ENCODE measurements at regions not wholly inside any gene's neighbourhood (a gene's known extent, or its start where the extent isn't known, plus 50 kb on each side); places are given as distances from the start of the nearest gene placed in this dataset.

- WGBS, 2 donors: 47 to 51% methylated on average over 1 of the region's 1 CpG
- H3K27ac ChIP-seq (ENCODE audit: low read depth in 1 of 2, low read length in 2 of 2): no peak overlapping the region
- no peaks in the 10 kb centered on the region for H3K36me3 ChIP-seq (ENCODE audit: control insufficient read depth in 1 of 2, insufficient read depth in 2 of 2, low read length in 1 of 2)
- H3K4me1 ChIP-seq (ENCODE audit: control insufficient read depth in 1 of 2, insufficient read depth in 2 of 2, low read length in 2 of 2): no peaks in the 10 kb centered on the region
- H3K4me3 ChIP-seq (ENCODE audit: low read length in 2 of 2): no peak overlapping the region
- H3K9me3 ChIP-seq (ENCODE audit: control insufficient read depth, low read length): no peaks in the 10 kb centered on the region
- H3K27me3 ChIP-seq (ENCODE audit: control insufficient read depth in 1 of 2, insufficient read depth in 2 of 2, low read length in 1 of 2): no peaks in the 10 kb centered on the region
- intact Hi-C loops (cut with DNase I): no loop called here
- DNase-seq (no peak), ATAC-seq (ENCODE audit: low FRiP score) (no peak)
Measured at GRCh38 chr3:99049164-99049563, 147.7 kb upstream of the DCBLD2 start.

GRCh38 chr3:99041747-99042146 lies 140.3 kb upstream of the DCBLD2 start:
- ATAC-seq (ENCODE audit: low FRiP score) (no peak), DNase-seq (no peak)
- Histone ChIP-seq H3K27ac (ENCODE audit: low read depth in 1 of 2, low read length in 2 of 2) (no peak overlapping the region), H3K4me3 (ENCODE audit: low read length in 2 of 2) (no peak overlapping the region), H3K4me1 (ENCODE audit: control insufficient read depth in 1 of 2, insufficient read depth in 2 of 2, low read length in 2 of 2) (no peaks in the 10 kb centered on the region), H3K36me3 (ENCODE audit: control insufficient read depth in 1 of 2, insufficient read depth in 2 of 2, low read length in 1 of 2) (no peaks in the 10 kb centered on the region), H3K9me3 (ENCODE audit: control insufficient read depth, low read length) (no peaks in the 10 kb centered on the region), H3K27me3 (ENCODE audit: control insufficient read depth in 1 of 2, insufficient read depth in 2 of 2, low read length in 1 of 2) (no peaks in the 10 kb centered on the region)
- intact Hi-C loops (cut with DNase I): no loop called here
- whole genome bisulfite sequencing, 2 donors: 91 to 95% methylated on average over 2 of the region's 2 CpGs

- H3K4me1 ChIP-seq (ENCODE audit: control insufficient read depth in 1 of 2, insufficient read depth in 2 of 2, low read length in 2 of 2): no peaks in the 10 kb centered on the region
- DNase-seq (no peak), ATAC-seq (ENCODE audit: low FRiP score) (no peak)
- H3K36me3 ChIP-seq (ENCODE audit: control insufficient read depth in 1 of 2, insufficient read depth in 2 of 2, low read length in 1 of 2): no peaks in the 10 kb centered on the region
- WGBS, 2 donors: 82 to 89% methylated on average over 4 of the region's 4 CpGs
- no peak overlapping the region for H3K4me3 ChIP-seq (ENCODE audit: low read length in 2 of 2)
- H3K27me3 ChIP-seq (ENCODE audit: control insufficient read depth in 1 of 2, insufficient read depth in 2 of 2, low read length in 1 of 2): no peaks in the 10 kb centered on the region
- H3K9me3 ChIP-seq (ENCODE audit: control insufficient read depth, low read length): no peaks in the 10 kb centered on the region
- H3K27ac ChIP-seq (ENCODE audit: low read depth in 1 of 2, low read length in 2 of 2): no peak overlapping the region
- intact Hi-C loops (cut with DNase I): no loop called here
Measured at GRCh38 chr3:99031778-99032177, 130.3 kb upstream of the DCBLD2 start.

GRCh38 chr3:99023590-99024192 lies 122.2 kb upstream of the DCBLD2 start:
- H3K27me3 ChIP-seq (ENCODE audit: control insufficient read depth in 1 of 2, insufficient read depth in 2 of 2, low read length in 1 of 2): no peaks in the 10 kb centered on the region
- no peaks in the 10 kb centered on the region for H3K4me1 ChIP-seq (ENCODE audit: control insufficient read depth in 1 of 2, insufficient read depth in 2 of 2, low read length in 2 of 2)
- no peaks in the 10 kb centered on the region for H3K9me3 ChIP-seq (ENCODE audit: control insufficient read depth, low read length)
- no peak overlapping the region for H3K27ac ChIP-seq (ENCODE audit: low read depth in 1 of 2, low read length in 2 of 2)
- ATAC-seq (ENCODE audit: low FRiP score) (no peak), DNase-seq (no peak)
- no peaks in the 10 kb centered on the region for H3K36me3 ChIP-seq (ENCODE audit: control insufficient read depth in 1 of 2, insufficient read depth in 2 of 2, low read length in 1 of 2)
- WGBS, 2 donors: 15 to 16% methylated on average over 2 of the region's 2 CpGs
- intact Hi-C loops (cut with DNase I): loop anchor here (2.0 to 10.0 kb wide), 6 partner anchors 149 to 734 kb away; no protein-coding TSS in a partner anchor
- no peak overlapping the region for H3K4me3 ChIP-seq (ENCODE audit: low read length in 2 of 2)

- Histone ChIP-seq H3K9me3 (ENCODE audit: control insufficient read depth, low read length) (no peaks in the 10 kb centered on the region), H3K4me3 (ENCODE audit: low read length in 2 of 2) (no peak overlapping the region), H3K36me3 (ENCODE audit: control insufficient read depth in 1 of 2, insufficient read depth in 2 of 2, low read length in 1 of 2) (no peaks in the 10 kb centered on the region), H3K4me1 (ENCODE audit: control insufficient read depth in 1 of 2, insufficient read depth in 2 of 2, low read length in 2 of 2) (no peaks in the 10 kb centered on the region), H3K27ac (ENCODE audit: low read depth in 1 of 2, low read length in 2 of 2) (no peak overlapping the region), H3K27me3 (ENCODE audit: control insufficient read depth in 1 of 2, insufficient read depth in 2 of 2, low read length in 1 of 2) (no peaks in the 10 kb centered on the region)
- 95 to 100% methylated on average over 1 of the region's 1 CpG for WGBS, 2 donors
- ATAC-seq (ENCODE audit: low FRiP score): no peak
- no peak for DNase-seq
- intact Hi-C loops (cut with DNase I): loop anchor here (5.0 to 10.0 kb wide), 5 partner anchors 226 to 736 kb away; no protein-coding TSS in a partner anchor
Measured at GRCh38 chr3:99021466-99021865, 120.0 kb upstream of the DCBLD2 start.

DNA sequence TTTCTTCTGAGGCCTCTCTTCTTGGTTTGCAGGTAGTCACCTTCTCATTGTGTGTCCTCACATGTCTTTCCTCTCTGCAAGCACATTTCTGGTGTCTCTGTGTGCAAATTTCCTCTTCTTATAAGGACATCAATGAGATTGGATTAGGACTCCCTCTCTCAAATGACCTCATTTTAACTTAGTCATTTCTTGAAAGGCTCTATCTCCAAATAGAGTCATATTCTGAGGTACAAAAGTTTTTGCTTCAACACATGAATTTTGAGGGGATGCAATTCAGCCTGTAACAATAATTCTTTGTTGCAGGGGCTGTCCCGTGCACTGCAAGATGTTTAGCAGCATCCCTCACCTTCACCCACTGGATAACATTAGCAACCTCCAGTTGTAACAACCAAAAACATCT lies 115.0 kb upstream of the DCBLD2 start:
- Histone ChIP-seq H3K4me3 (ENCODE audit: low read length in 2 of 2) (no peak overlapping the region), H3K27me3 (ENCODE audit: control insufficient read depth in 1 of 2, insufficient read depth in 2 of 2, low read length in 1 of 2) (no peaks in the 10 kb centered on the region), H3K9me3 (ENCODE audit: control insufficient read depth, low read length) (no peaks in the 10 kb centered on the region), H3K4me1 (ENCODE audit: control insufficient read depth in 1 of 2, insufficient read depth in 2 of 2, low read length in 2 of 2) (peaks cover 0 to 4% of the 10 kb centered on the region in 2 donors), H3K36me3 (ENCODE audit: control insufficient read depth in 1 of 2, insufficient read depth in 2 of 2, low read length in 1 of 2) (no peaks in the 10 kb centered on the region), H3K27ac (ENCODE audit: low read depth in 1 of 2, low read length in 2 of 2) (no peak overlapping the region)
- ATAC-seq (ENCODE audit: low FRiP score): no peak
- DNase-seq: no peak
- WGBS, 2 donors: 75 to 83% methylated on average over 1 of the region's 1 CpG
- intact Hi-C loops (cut with DNase I): no loop called here

GRCh38 chr3:99013777-99014315 lies 112.4 kb upstream of the DCBLD2 start:
- 32 to 37% methylated on average over 3 of the region's 3 CpGs for WGBS, 2 donors

DNA sequence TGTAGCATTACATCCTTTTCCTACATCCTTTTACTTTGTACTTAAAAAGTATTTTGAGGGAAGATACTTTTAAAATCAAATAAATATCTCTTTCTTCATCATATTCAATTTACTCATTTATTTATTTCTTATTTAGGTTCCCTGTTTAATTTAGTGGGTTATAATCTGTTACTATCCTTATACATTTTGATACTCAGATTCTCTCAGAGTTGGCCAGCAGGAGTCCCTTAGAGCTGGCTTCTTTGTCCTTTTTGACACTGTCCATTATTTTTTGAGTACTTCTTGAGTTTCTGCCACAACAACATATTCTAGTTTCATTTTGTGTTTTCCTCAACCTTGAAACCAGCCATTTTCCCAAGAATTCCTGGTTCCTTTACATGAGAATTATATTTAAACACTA lies 111.6 kb upstream of the DCBLD2 start:
- H3K9me3 ChIP-seq (ENCODE audit: control insufficient read depth, low read length): no peaks in the 10 kb centered on the region
- no peak for DNase-seq
- intact Hi-C loops (cut with DNase I): loop anchor here in 1 of 2 donors (5.0 kb wide), 1 partner anchor 744 kb away; no protein-coding TSS in a partner anchor
- H3K27ac ChIP-seq (ENCODE audit: low read depth in 1 of 2, low read length in 2 of 2): no peak overlapping the region
- H3K27me3 ChIP-seq (ENCODE audit: control insufficient read depth in 1 of 2, insufficient read depth in 2 of 2, low read length in 1 of 2): no peaks in the 10 kb centered on the region
- H3K4me3 ChIP-seq (ENCODE audit: low read length in 2 of 2): no peak overlapping the region
- H3K36me3 ChIP-seq (ENCODE audit: control insufficient read depth in 1 of 2, insufficient read depth in 2 of 2, low read length in 1 of 2): no peaks in the 10 kb centered on the region
- no peak for ATAC-seq (ENCODE audit: low FRiP score)
- H3K4me1 ChIP-seq (ENCODE audit: control insufficient read depth in 1 of 2, insufficient read depth in 2 of 2, low read length in 2 of 2): peaks cover 0 to 4% of the 10 kb centered on the region in 2 donors

More at GRCh38 chr3:99013777-99014315, 112.4 kb upstream of the DCBLD2 start:
- Histone ChIP-seq H3K9me3 (ENCODE audit: control insufficient read depth, low read length) (no peaks in the 10 kb centered on the region), H3K4me3 (ENCODE audit: low read length in 2 of 2) (no peak overlapping the region), H3K36me3 (ENCODE audit: control insufficient read depth in 1 of 2, insufficient read depth in 2 of 2, low read length in 1 of 2) (no peaks in the 10 kb centered on the region), H3K4me1 (ENCODE audit: control insufficient read depth in 1 of 2, insufficient read depth in 2 of 2, low read length in 2 of 2) (peaks cover 0 to 4% of the 10 kb centered on the region in 2 donors), H3K27ac (ENCODE audit: low read depth in 1 of 2, low read length in 2 of 2) (no peak overlapping the region), H3K27me3 (ENCODE audit: control insufficient read depth in 1 of 2, insufficient read depth in 2 of 2, low read length in 1 of 2) (no peaks in the 10 kb centered on the region)
- no peak for ATAC-seq (ENCODE audit: low FRiP score)
- no peak for DNase-seq
- intact Hi-C loops (cut with DNase I): loop anchor here in 1 of 2 donors (5.0 kb wide), 1 partner anchor 743 kb away; no protein-coding TSS in a partner anchor

DNA sequence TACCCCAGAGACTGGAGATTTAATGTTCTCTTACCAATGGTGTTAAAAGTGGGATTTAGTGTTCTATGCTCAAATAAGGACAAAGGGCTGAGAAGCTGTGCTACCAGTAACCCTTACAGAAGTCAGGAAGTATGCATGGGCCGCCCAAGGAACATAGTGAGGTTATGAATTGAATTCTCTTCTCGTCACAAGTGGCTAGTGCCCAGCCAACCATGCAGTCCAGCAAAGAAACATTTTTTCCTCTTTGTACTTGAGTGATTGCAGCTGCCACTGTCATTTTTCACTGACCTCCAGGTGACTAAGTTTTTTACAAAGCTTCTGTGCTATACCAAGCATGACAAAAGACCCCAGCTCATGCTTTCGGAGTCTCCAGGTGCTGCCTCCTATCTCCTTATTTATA lies 110.6 kb upstream of the DCBLD2 start:
- intact Hi-C loops (cut with DNase I): loop anchor here in 1 of 2 donors (5.0 kb wide), 1 partner anchor 745 kb away; no protein-coding TSS in a partner anchor
- Histone ChIP-seq H3K9me3 (ENCODE audit: control insufficient read depth, low read length) (no peaks in the 10 kb centered on the region), H3K4me1 (ENCODE audit: control insufficient read depth in 1 of 2, insufficient read depth in 2 of 2, low read length in 2 of 2) (peaks cover 0 to 4% of the 10 kb centered on the region in 2 donors), H3K4me3 (ENCODE audit: low read length in 2 of 2) (no peak overlapping the region), H3K27ac (ENCODE audit: low read depth in 1 of 2, low read length in 2 of 2) (no peak overlapping the region), H3K36me3 (ENCODE audit: control insufficient read depth in 1 of 2, insufficient read depth in 2 of 2, low read length in 1 of 2) (no peaks in the 10 kb centered on the region), H3K27me3 (ENCODE audit: control insufficient read depth in 1 of 2, insufficient read depth in 2 of 2, low read length in 1 of 2) (no peaks in the 10 kb centered on the region)
- DNase-seq (peak; percentile 63 to 81), ATAC-seq (ENCODE audit: low FRiP score) (peak; percentile 53)
- 46 to 55% methylated on average over 3 of the region's 3 CpGs for WGBS, 2 donors
